ENCODE measurements at regions not wholly inside any gene's neighbourhood (a gene's known extent, or its start where the extent isn't known, plus 50 kb on each side); places are given as distances from the start of the nearest gene placed in this dataset.
"Not testable (repeated sequence)": the region's sequence is repeated elsewhere in the genome, so short reads cannot be mapped to it uniquely, and the experiment has no call there.

GRCh38 chr7:156501815-156502214 lies 138.8 kb upstream of the RNF32 start:
- TF ChIP-seq POLR2A (IDR thresholded peaks at IDR 0.05; ENCODE audit: low read depth, low read length); POLR2AphosphoS5 (IDR thresholded peaks at IDR 0.05; ENCODE audit: low read depth, low read length); TAF1 (IDR thresholded peaks at IDR 0.05; ENCODE audit: borderline replicate concordance, low read depth, low read length): not testable (repeated sequence)

Data from GM12892 (cell line).